ENCODE measurements at regions not wholly inside any gene's neighbourhood (a gene's known extent, or its start where the extent isn't known, plus 50 kb on each side); places are given as distances from the start of the nearest gene placed in this dataset.

- DNase-seq (ENCODE audit: low spot score): no peak
- TF ChIP-seq CTCF (IDR thresholded peaks at IDR 0.05; ENCODE audit: extremely low read depth, missing control alignments): no peak
Observed at GRCh38 chr10:130371156-130371555, 235.0 kb downstream of the GLRX3 start.

- no peak for DNase-seq (ENCODE audit: low spot score)
- no peak for TF ChIP-seq CTCF (IDR thresholded peaks at IDR 0.05; ENCODE audit: extremely low read depth, missing control alignments)
Observed at GRCh38 chr10:130371666-130372065, 235.5 kb downstream of the GLRX3 start.

GRCh38 chr10:130372222-130372621, 236.0 kb downstream of the GLRX3 start:
- no peak for DNase-seq (ENCODE audit: low spot score)
- no peak for TF ChIP-seq CTCF (IDR thresholded peaks at IDR 0.05; ENCODE audit: extremely low read depth, missing control alignments)

- TF ChIP-seq CTCF (IDR thresholded peaks at IDR 0.05; ENCODE audit: extremely low read depth, missing control alignments): no peak
Observed at GRCh38 chr10:130372866-130373265, 236.7 kb downstream of the GLRX3 start.

GRCh38 chr10:130377986-130378540, 241.9 kb downstream of the GLRX3 start:
- no peak for TF ChIP-seq CTCF (IDR thresholded peaks at IDR 0.05; ENCODE audit: extremely low read depth, missing control alignments)
- DNase-seq (ENCODE audit: low spot score): no peak

More at GRCh38 chr10:130372866-130373265, 236.7 kb downstream of the GLRX3 start:
- DNase-seq (ENCODE audit: low spot score): no peak

GRCh38 chr10:130378556-130379400, 242.6 kb downstream of the GLRX3 start:
- no peak for TF ChIP-seq CTCF (IDR thresholded peaks at IDR 0.05; ENCODE audit: extremely low read depth, missing control alignments)
- no peak for DNase-seq (ENCODE audit: low spot score)

- TF ChIP-seq CTCF (IDR thresholded peaks at IDR 0.05; ENCODE audit: extremely low read depth, missing control alignments): no peak
- DNase-seq (ENCODE audit: low spot score): no peak
Observed at GRCh38 chr10:130380056-130380455, 243.9 kb downstream of the GLRX3 start.
